Activated B cell treated with CpG ODN at 0.5 μM for 24 hours (primary cell): ENCODE measurements at regions not wholly inside any gene's neighbourhood (a gene's known extent, or its start where the extent isn't known, plus 50 kb on each side); places are given as distances from the start of the nearest gene placed in this dataset.
"Not testable (repeated sequence)": the region's sequence is repeated elsewhere in the genome, so short reads cannot be mapped to it uniquely, and the experiment has no call there.

ENCODE experiments used
- ATAC-seq: fragments of 200-7000 bp; cut with Tn5 transposase; one replicate; pipeline ENCODE4 v1.10.0; 2021; ENCODE audit warnings: low read depth, mild to moderate bottlenecking, moderate library complexity
- CTCF ChIA-PET: fragments of 350-600 bp; sonication (Branson Sonifier 250); formaldehyde crosslinking; loops from one replicate; lab custom pipeline; 2021; ENCODE audit warnings: antibody characterized with exemption; lab: Charles Lee
- POLR2A ChIA-PET: fragments of 350-600 bp; sonication (Branson Sonifier 250); formaldehyde crosslinking; loops from one replicate; lab custom pipeline; 2021; ENCODE audit warnings: antibody characterized with exemption; lab: Charles Lee
- DNase-seq: peaks from one replicate; pipeline ENCODE4 v3.0.0; 2022
- H3K27ac Mint-ChIP-seq: one replicate; pipeline ENCODE4 v1.8.0; 2020; ENCODE audit warnings: mixed read lengths
- H3K27me3 Mint-ChIP-seq: one replicate; pipeline ENCODE4 v1.8.0; 2021; ENCODE audit warnings: mixed read lengths
- H3K36me3 Mint-ChIP-seq: one replicate; pipeline ENCODE4 v1.8.0; 2021; ENCODE audit warnings: low read depth, mixed read lengths
- H3K4me1 Mint-ChIP-seq: one replicate; pipeline ENCODE4 v1.8.0; 2021; ENCODE audit warnings: mixed read lengths
- H3K4me3 Mint-ChIP-seq: one replicate; pipeline ENCODE4 v1.8.0; 2020; ENCODE audit warnings: mild to moderate bottlenecking, mixed read lengths
- H3K9me3 Mint-ChIP-seq: one replicate; pipeline ENCODE4 v1.8.0; 2020; ENCODE audit warnings: mixed read lengths
- intact Hi-C: fragments of 100-400 bp; cut with micrococcal nuclease; formaldehyde crosslinking; loops from one replicate; pipeline ENCODE4 v1.15.1; 2024
- TF ChIP-seq, protein P1 (sequence below): fragments of 200-600 bp; IDR thresholded peaks from one replicate; pipeline ENCODE4 v1.8.0; 2022; ENCODE audit warnings: antibody characterized with exemption, mild to moderate bottlenecking

- intact Hi-C loops, result no loop called here
- ChIA-PET CTCF (no interaction called here), POLR2A (no interaction called here)
- DNase-seq (no peak), ATAC-seq (no peak)
- TF ChIP-seq, protein P1, sequence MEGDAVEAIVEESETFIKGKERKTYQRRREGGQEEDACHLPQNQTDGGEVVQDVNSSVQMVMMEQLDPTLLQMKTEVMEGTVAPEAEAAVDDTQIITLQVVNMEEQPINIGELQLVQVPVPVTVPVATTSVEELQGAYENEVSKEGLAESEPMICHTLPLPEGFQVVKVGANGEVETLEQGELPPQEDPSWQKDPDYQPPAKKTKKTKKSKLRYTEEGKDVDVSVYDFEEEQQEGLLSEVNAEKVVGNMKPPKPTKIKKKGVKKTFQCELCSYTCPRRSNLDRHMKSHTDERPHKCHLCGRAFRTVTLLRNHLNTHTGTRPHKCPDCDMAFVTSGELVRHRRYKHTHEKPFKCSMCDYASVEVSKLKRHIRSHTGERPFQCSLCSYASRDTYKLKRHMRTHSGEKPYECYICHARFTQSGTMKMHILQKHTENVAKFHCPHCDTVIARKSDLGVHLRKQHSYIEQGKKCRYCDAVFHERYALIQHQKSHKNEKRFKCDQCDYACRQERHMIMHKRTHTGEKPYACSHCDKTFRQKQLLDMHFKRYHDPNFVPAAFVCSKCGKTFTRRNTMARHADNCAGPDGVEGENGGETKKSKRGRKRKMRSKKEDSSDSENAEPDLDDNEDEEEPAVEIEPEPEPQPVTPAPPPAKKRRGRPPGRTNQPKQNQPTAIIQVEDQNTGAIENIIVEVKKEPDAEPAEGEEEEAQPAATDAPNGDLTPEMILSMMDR, result no peak
- no peaks in the 10 kb centered on the region for H3K36me3 Mint-ChIP-seq
- no peaks in the 10 kb centered on the region for H3K9me3 Mint-ChIP-seq
- no peaks in the 10 kb centered on the region for H3K4me1 Mint-ChIP-seq
- H3K27me3 Mint-ChIP-seq, result no peaks in the 10 kb centered on the region
- no peak overlapping the region for H3K27ac Mint-ChIP-seq
- H3K4me3 Mint-ChIP-seq, result no peak overlapping the region
Measured at GRCh38 chr1:99062192-99062591, 57.5 kb upstream of the PLPPR5 start.

DNA sequence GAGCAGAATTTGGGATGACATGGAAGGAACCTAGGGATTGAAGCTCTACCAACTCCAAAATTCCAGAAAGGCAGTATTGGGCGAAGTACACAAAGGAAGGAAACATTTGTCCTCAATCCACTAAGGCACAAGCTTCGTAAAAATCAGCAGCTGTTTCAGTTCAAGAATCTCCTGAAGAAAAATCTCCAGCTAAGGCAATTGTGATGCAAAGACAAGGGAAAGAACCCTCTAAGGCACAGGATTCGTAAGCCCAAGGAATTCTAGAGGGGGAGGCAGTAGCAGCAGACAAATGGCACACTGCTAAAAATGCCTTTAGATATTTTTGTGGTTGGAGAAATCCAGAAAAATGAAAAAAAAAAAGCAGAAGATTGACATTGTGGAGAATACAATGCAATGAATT, 64.5 kb upstream of the PLPPR5 start:
- Mint-ChIP-seq H3K4me1 (no peaks in the 10 kb centered on the region), H3K4me3 (no peak overlapping the region), H3K9me3 (no peaks in the 10 kb centered on the region), H3K36me3 (no peaks in the 10 kb centered on the region), H3K27ac (no peak overlapping the region), H3K27me3 (no peaks in the 10 kb centered on the region)
- ATAC-seq, result no peak
- intact Hi-C loops, result no loop called here
- DNase-seq, result no peak
- TF ChIP-seq, protein P1, result no peak
- CTCF ChIA-PET, result no interaction called here
- POLR2A ChIA-PET, result no interaction called here

DNA sequence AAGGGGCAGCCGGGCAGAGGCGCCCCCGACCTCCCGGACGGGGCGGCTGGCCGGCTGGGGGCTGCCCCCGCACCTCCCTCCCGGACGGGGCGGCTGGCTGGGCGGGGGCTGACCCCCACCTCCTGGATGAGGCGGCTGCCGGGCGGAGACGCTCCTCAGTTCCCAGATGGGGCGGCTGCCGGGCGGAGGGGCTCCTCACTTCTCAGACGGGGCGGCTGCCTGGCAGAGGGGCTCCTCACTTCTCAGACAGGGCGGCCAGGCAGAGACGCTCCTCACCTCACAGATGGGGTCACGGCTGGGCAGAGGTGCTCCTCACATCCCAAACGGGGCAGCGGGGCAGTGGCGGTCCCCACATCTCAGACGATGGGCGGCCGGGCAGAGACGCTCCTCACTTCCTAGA, 73.9 kb upstream of the PLPPR5 start:
- DNase-seq, ATAC-seq, H3K27me3 Mint-ChIP-seq, POLR2A ChIA-PET, CTCF ChIA-PET, H3K9me3 Mint-ChIP-seq, H3K4me1 Mint-ChIP-seq, H3K4me3 Mint-ChIP-seq, H3K27ac Mint-ChIP-seq, intact Hi-C loops, H3K36me3 Mint-ChIP-seq: not testable (repeated sequence)

GRCh38 chr1:99082366-99082765, 77.7 kb upstream of the PLPPR5 start:
- ChIA-PET POLR2A (no interaction called here), CTCF (no interaction called here)
- no peaks in the 10 kb centered on the region for H3K27me3 Mint-ChIP-seq
- peaks cover 7% of the 10 kb centered on the region for H3K9me3 Mint-ChIP-seq
- TF ChIP-seq, protein P1, result no peak
- H3K4me1 Mint-ChIP-seq, result no peaks in the 10 kb centered on the region
- H3K36me3 Mint-ChIP-seq, result no peaks in the 10 kb centered on the region
- DNase-seq (no peak), ATAC-seq (no peak)
- no peak overlapping the region for H3K4me3 Mint-ChIP-seq
- H3K27ac Mint-ChIP-seq, result no peak overlapping the region
- intact Hi-C loops, result no loop called here

- no peak overlapping the region for H3K27ac Mint-ChIP-seq
- ATAC-seq (no peak), DNase-seq (no peak)
- H3K4me3 Mint-ChIP-seq, result no peak overlapping the region
- TF ChIP-seq, protein P1, result no peak
- CTCF ChIA-PET, result no interaction called here
- H3K36me3 Mint-ChIP-seq, result no peaks in the 10 kb centered on the region
- H3K4me1 Mint-ChIP-seq, result no peaks in the 10 kb centered on the region
- POLR2A ChIA-PET, result no interaction called here
- peaks cover 7% of the 10 kb centered on the region for H3K9me3 Mint-ChIP-seq
- intact Hi-C loops, result no loop called here
- H3K27me3 Mint-ChIP-seq, result no peaks in the 10 kb centered on the region
Measured at GRCh38 chr1:99083338-99083737, 78.7 kb upstream of the PLPPR5 start.

DNA sequence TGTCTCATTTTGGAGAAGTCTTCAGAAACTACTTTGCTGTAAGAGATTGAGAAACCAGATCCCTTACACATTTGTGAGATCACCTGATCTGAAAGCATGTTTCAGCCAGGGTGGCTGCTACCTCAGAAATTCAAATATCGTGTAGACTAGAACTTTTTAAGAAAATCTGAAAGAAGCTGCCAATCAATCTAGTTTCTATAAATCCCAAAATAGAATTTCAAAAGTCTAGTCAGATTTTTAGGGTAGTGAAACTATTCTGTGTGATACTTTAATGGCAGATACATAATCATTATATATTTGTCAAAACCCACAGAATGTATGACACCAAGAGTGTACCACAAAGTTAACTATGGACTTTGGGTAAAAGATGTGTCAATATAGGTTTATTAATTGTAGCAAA, 79.9 kb upstream of the PLPPR5 start:
- Mint-ChIP-seq H3K4me1 (no peaks in the 10 kb centered on the region), H3K27me3 (no peaks in the 10 kb centered on the region), H3K27ac (no peak overlapping the region), H3K36me3 (no peaks in the 10 kb centered on the region), H3K4me3 (no peak overlapping the region), H3K9me3 (peaks cover 10% of the 10 kb centered on the region)
- no peak for ATAC-seq
- no peak for DNase-seq
- ChIA-PET CTCF (no interaction called here), POLR2A (no interaction called here)
- intact Hi-C loops, result no loop called here
- TF ChIP-seq, protein P1, result no peak
